Hepatocyte (in vitro differentiated cells): ENCODE measurements at regions not wholly inside any gene's neighbourhood (a gene's known extent, or its start where the extent isn't known, plus 50 kb on each side); places are given as distances from the start of the nearest gene placed in this dataset.

Experiments
- DNase-seq: peaks from one replicate; pipeline ENCODE4 v3.0.0-alpha.2; 2016; ENCODE audit warnings: low spot score
- H2AFZ ChIP-seq: fragments of 200-600 bp; sonication (generic); 2 replicates; pipeline ENCODE4 v1.6.0; 2016; ENCODE audit warnings: antibody characterized with exemption, mild to moderate bottlenecking
- H3K27ac ChIP-seq: fragments of 200-600 bp; sonication (generic); 2 replicates; pipeline ENCODE4 v1.5.1; 2016; ENCODE audit warnings: mild to moderate bottlenecking
- H3K27me3 ChIP-seq: fragments of 200-600 bp; sonication (generic); 2 replicates; pipeline ENCODE4 v1.6.1; 2016
- H3K36me3 ChIP-seq: fragments of 200-600 bp; sonication (generic); replicated peaks from 2 replicates; pipeline ENCODE4 v1.5.1; 2016; ENCODE audit warnings: low read depth; ENCODE audit not compliant: insufficient read depth
- H3K4me1 ChIP-seq: fragments of 200-600 bp; sonication (generic); 2 replicates; pipeline ENCODE4 v1.5.1; 2016; ENCODE audit warnings: mild to moderate bottlenecking, moderate library complexity; ENCODE audit not compliant: insufficient read depth
- H3K4me2 ChIP-seq: fragments of 200-600 bp; sonication (generic); 2 replicates; pipeline ENCODE4 v1.6.0; 2016
- H3K4me3 ChIP-seq: fragments of 200-600 bp; sonication (generic); 2 replicates; pipeline ENCODE4 v1.5.1; 2016; ENCODE audit warnings: mild to moderate bottlenecking
- H3K79me2 ChIP-seq: fragments of 200-600 bp; sonication (generic); 2 replicates; pipeline ENCODE4 v1.6.0; 2017; ENCODE audit warnings: mild to moderate bottlenecking
- H3K9me2 ChIP-seq: fragments of 200-600 bp; sonication (generic); replicated peaks from 2 replicates; pipeline ENCODE4 v1.6.0; 2017; ENCODE audit warnings: mild to moderate bottlenecking; ENCODE audit not compliant: insufficient read depth
- H3K9me3 ChIP-seq: fragments of 200-600 bp; sonication (generic); 2 replicates; pipeline ENCODE4 v1.5.1; 2016; ENCODE audit warnings: low read depth, mild to moderate bottlenecking
- H4K20me1 ChIP-seq: fragments of 200-600 bp; sonication (generic); 2 replicates; pipeline ENCODE4 v1.6.0; 2016; ENCODE audit warnings: mild to moderate bottlenecking; ENCODE audit not compliant: insufficient read depth, poor library complexity, severe bottlenecking
- CTCF ChIP-seq: fragments of 200-600 bp; sonication (generic); IDR thresholded peaks from 2 replicates; pipeline ENCODE4 v1.5.1; 2016; ENCODE audit warnings: antibody characterized with exemption, mild to moderate bottlenecking; ENCODE audit not compliant: poor library complexity
- EZH2 ChIP-seq: fragments of 200-600 bp; sonication (generic); IDR thresholded peaks from 2 replicates; pipeline ENCODE4 v1.6.1; 2016; ENCODE audit warnings: antibody characterized with exemption, mild to moderate bottlenecking, borderline replicate concordance
- EZH2phosphoT487 ChIP-seq: fragments of 200-600 bp; sonication (generic); IDR thresholded peaks from one replicate; pipeline ENCODE4 v1.6.1; 2018; ENCODE audit warnings: antibody characterized with exemption, mild to moderate bottlenecking, low read depth, moderate library complexity; ENCODE audit not compliant: unreplicated experiment, severe bottlenecking
- WGBS: methylation state at CpG from one replicate; pipeline ENCODE4 v1.1.6; 2016; ENCODE audit warnings: low lambda C conversion rate; ENCODE audit errors: missing lambda C conversion rate; 5-methylcytosine and 5-hydroxymethylcytosine counted together

DNA sequence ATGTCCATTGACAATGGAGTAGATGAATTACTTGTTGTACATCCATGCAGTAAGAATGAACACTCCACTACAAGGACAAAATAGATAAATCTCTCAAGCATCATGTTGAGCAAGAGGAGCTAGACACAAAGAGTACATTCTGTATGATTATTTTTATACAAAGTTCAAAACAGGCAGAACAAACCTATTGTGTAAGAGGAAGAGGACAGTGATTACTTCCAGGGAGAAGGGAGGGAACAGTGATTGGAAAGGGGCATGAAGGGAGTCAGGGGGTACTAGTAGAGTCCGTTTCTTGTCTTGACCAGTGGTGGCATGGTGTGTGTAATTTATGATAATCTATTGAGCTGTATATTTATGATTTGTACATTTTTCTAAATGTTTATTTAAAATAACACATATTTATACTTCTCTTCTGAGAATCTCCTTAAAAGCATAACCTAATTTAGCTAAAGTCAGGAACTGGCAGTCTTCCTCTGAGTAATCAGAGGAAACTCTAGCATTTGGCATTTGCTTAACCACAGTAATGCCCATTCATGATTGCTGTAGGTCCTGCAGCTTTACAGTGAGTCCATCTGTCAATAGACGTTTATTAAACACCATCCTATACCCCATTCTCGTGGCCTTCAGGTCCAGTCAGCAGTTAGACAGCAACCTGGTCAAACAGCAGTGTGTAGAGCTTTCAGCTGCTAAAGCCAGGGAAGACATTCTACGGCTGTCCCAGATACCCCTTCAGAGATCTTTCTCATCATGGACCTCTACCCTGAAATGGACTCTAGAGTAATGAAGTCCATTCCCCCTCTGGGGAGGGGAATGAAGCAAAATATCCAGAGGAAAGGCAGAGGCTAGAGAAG lies 114.1 kb upstream of the GALNT2 start:
- Histone ChIP-seq H2AFZ (no peak overlapping the region), H3K9me2 (no peaks in the 10 kb centered on the region), H3K9me3 (no peaks in the 10 kb centered on the region), H3K4me2 (no peak overlapping the region), H4K20me1 (no peaks in the 10 kb centered on the region), H3K4me3 (no peak overlapping the region), H3K4me1 (no peaks in the 10 kb centered on the region), H3K36me3 (no peaks in the 10 kb centered on the region), H3K27ac (no peak overlapping the region), H3K27me3 (no peaks in the 10 kb centered on the region), H3K79me2 (no peaks in the 10 kb centered on the region)
- DNase-seq = no peak
- TF ChIP-seq CTCF = no peak
- no peak for TF ChIP-seq EZH2phosphoT487
- no peak for TF ChIP-seq EZH2
- WGBS = 91% methylated on average over 4 of the region's 4 CpGs

DNA sequence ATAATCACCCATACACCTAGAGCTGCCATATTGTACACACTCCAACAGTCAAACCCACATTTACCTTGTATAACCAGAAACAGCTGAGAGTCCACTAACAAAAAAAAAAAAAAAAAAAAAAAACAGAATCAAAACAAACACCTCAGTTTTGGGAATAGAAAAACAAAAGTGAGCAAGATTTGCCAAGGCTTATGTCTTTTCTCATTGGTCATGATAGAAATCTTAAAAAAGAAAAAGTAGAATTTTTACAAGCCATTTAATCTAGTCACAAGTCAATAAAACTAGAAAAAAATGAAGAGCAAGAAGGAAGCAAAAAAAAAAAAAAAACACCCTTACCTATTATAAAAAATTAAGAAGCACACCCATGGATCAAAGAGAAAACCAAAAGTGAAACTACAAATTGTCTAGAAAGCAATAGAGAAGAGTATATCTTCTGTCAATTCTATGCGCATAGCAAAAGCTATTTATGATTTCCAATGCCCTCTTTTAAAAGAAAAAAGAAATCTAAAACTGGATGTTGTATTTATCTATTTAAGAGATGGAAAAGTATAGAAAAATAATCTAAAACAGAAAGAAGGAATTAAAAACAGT lies 113.2 kb upstream of the GALNT2 start:
- TF ChIP-seq EZH2 (no peak), EZH2phosphoT487 (no peak)
- no peaks in the 10 kb centered on the region for H3K4me1 ChIP-seq
- 92% methylated on average over 1 of the region's 1 CpG for WGBS
- no peak overlapping the region for H3K4me2 ChIP-seq
- H2AFZ ChIP-seq = no peak overlapping the region
- no peak for DNase-seq
- H3K4me3 ChIP-seq = no peak overlapping the region
- H3K27ac ChIP-seq = no peak overlapping the region
- no peaks in the 10 kb centered on the region for H3K9me2 ChIP-seq
- H4K20me1 ChIP-seq = no peaks in the 10 kb centered on the region
- no peaks in the 10 kb centered on the region for H3K9me3 ChIP-seq
- no peaks in the 10 kb centered on the region for H3K36me3 ChIP-seq
- no peaks in the 10 kb centered on the region for H3K27me3 ChIP-seq
- H3K79me2 ChIP-seq = no peaks in the 10 kb centered on the region

- Histone ChIP-seq H3K4me3 (no peak overlapping the region), H3K4me2 (no peak overlapping the region), H3K27ac (no peak overlapping the region), H3K9me3 (no peaks in the 10 kb centered on the region), H3K36me3 (no peaks in the 10 kb centered on the region), H4K20me1 (no peaks in the 10 kb centered on the region), H3K4me1 (no peaks in the 10 kb centered on the region), H2AFZ (no peak overlapping the region), H3K79me2 (no peaks in the 10 kb centered on the region), H3K27me3 (no peaks in the 10 kb centered on the region), H3K9me2 (no peaks in the 10 kb centered on the region)
- no peak for DNase-seq
- 91% methylated on average over 2 of the region's 2 CpGs for WGBS
- TF ChIP-seq EZH2 (no peak), EZH2phosphoT487 (no peak), CTCF (no peak)
Measured at GRCh38 chr1:229964281-229964680, 102.8 kb upstream of the GALNT2 start.

DNA sequence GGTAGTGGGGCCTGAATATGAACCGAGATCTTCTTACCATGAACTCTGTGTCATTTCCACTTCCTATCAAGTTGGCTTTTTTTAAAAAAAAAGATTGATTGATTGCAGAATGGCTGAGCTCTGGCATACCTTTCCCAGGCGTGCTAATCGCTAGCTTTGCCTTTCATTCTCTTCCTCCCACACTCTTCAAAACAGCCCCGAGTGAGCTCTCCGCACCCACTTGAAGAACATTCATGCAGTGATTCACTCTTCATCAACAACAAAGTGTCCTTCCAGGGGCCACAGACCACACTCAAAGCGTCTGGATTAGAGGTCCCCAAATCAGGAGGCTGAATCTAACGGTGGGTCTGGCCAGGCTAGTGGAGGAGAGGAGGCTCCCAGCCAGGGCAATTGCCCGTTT lies 96.3 kb upstream of the GALNT2 start:
- Histone ChIP-seq H2AFZ (no peak overlapping the region), H3K27ac (no peak overlapping the region), H3K27me3 (no peaks in the 10 kb centered on the region)

More for the DNA sequence above, 96.3 kb upstream of the GALNT2 start:
- no peaks in the 10 kb centered on the region for H3K79me2 ChIP-seq
- TF ChIP-seq EZH2phosphoT487 (no peak), EZH2 (no peak), CTCF (no peak)
- H3K4me2 ChIP-seq = no peak overlapping the region
- H4K20me1 ChIP-seq = no peaks in the 10 kb centered on the region
- H3K9me2 ChIP-seq = no peaks in the 10 kb centered on the region
- no peaks in the 10 kb centered on the region for H3K4me1 ChIP-seq
- H3K4me3 ChIP-seq = no peak overlapping the region
- WGBS = 70% methylated on average over 8 of the region's 8 CpGs
- no peak for DNase-seq
- H3K36me3 ChIP-seq = no peaks in the 10 kb centered on the region
- no peaks in the 10 kb centered on the region for H3K9me3 ChIP-seq
